HG02763 (cell line): ENCODE measurements at regions not wholly inside any gene's neighbourhood (a gene's known extent, or its start where the extent isn't known, plus 50 kb on each side); places are given as distances from the start of the nearest gene placed in this dataset.
"Not testable (repeated sequence)": the region's sequence is repeated elsewhere in the genome, so short reads cannot be mapped to it uniquely, and the experiment has no call there.

Experiments
- ATAC-seq: cut with Tn5 transposase; IDR thresholded peaks from one replicate; pipeline ENCODE4 v1.9.1; 2021; ENCODE audit warnings: mild to moderate bottlenecking, moderate library complexity; ENCODE audit not compliant: unreplicated experiment

DNA sequence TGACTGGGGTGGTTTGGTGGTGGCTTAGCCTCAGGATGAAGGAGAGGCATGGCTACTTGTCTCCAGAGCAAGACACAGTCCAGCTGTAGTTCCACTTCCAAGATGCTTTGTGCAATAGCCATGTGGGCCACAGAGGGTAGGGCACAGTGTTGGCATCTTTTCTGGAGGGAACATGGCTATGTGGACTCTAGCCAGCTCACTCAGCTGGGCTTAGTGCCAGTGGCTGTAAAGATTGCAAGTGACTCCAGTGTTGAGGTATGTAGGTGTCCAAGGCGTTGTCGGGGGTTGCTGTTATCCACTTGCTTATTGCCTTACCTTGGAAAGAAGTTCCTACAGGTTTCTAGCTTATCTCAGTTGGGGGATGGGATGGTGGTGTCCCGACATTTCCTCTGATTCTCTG lies 233.4 kb downstream of the CD109 start:
- no peak for ATAC-seq

DNA sequence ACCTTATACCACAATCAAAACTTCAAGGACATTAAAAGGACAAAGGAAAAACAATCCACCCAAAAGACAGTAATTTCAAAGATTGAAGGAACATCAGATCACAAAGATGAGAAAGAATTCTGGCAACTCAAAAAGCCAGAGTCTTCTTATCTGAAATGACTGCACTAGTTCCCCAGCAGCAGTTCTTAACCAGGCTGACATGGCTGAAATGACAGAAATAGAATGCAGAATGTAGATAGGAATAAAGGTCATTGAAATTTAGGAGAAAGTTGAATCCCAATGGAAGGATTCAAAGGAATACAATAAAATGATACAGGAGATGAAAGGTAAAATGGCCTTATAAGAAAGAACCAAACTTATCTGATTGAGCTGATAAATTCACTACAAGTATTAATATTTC lies 231.4 kb downstream of the CD109 start:
- ATAC-seq, result no peak

DNA sequence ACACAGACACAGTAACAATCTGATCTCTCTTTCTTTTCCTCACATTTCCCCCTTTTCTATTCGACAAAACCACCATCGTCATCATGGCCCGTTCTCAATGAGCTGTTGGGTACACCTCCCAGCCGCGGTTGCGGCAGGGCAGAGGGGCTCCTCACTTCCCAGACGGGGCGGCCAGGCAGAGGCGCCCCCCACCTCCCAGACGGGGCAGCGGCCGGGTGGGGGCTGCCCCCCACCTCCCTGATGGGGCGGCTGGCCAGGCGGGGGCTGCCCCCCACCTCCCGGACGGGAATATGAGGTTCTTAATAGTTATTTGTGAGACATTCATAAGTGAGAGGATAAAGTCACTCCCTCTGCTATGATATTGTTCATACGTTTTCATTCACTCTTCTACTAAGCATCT lies 229.7 kb downstream of the CD109 start:
- not testable (repeated sequence) for ATAC-seq

DNA sequence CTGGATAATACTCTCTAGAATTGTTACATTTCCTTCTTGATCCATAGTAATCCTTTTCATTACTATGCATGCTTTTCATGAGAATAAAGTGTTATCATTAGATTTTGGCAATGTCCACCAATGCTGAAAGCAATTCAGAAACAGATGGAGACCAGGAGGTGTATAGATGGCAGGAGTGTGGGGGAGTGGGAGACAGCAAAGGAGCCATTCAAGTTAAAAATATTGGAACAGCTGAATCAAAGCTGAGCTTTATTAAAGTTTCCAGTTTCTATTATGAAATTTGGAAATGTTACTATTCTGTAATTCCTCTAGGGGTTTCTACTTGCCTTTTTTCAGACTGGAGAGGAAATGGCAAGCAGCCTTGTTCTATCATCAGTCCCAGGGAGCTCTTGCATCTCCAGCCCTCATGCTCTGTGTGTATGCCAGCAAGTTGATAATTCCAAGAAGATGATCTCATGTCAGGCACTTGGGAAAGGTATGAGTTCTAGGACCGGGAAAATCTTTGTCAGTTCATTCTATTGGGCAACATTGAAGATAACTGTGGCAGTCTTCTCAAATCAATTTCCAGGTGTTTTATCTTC lies 228.0 kb downstream of the CD109 start:
- no peak for ATAC-seq

DNA sequence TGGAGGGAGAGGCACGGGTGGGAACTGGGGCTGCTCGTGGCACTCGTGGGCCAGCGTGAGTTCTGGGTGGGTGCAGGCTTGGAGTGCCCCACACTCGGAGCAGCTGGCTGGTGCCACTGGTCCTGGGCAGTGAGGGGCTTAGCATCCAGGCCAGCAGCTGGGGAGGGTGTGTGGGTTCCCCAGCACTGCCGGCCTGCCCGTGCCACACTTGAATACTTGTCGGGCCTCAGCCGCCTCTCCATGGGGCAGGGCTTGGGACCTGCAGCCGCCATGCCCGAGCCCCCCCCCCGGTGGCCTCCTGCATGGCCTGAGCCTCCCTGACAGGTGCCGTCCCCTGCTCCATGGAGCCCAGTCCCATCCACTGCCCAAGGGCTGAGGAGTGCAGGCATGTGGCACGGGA lies 207.2 kb downstream of the CD109 start:
- no peak for ATAC-seq

DNA sequence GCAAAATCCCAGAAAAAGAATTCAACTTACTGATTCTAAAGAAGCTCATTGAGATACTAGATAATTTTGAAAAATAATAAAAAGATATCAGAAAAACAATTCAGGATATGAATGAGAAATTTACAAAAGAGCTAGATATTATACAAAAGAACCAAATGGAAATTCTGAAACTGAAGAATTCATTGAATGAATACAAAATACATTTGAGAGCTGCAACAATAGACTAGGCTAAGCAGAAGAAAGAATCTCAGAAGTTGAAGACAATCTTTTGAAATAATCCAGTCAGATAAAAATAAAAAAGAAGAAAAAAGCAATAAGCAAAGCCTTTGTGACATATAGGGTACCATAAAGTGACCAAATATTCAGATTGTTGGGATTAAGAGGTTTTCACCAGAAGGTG lies 206.0 kb downstream of the CD109 start:
- ATAC-seq, result no peak

DNA sequence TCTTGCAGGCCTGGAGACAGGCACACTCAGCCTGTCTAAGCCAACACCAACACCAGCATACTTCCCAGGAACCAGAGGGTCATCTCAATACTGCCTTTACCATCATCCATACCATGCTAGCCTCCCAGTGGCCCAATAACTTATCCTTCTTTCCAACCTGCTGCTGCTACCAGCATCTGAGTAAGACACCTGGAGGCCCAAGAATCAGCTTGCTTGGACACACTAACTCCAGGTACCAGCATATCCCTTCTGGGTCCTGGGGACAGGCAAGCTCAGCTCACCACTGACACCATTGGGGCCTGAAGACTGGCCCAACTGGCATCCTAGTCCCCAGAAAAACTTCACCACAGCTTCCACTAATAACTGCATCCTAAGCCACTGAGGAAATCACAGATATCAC lies 205.3 kb downstream of the CD109 start:
- no peak for ATAC-seq

DNA sequence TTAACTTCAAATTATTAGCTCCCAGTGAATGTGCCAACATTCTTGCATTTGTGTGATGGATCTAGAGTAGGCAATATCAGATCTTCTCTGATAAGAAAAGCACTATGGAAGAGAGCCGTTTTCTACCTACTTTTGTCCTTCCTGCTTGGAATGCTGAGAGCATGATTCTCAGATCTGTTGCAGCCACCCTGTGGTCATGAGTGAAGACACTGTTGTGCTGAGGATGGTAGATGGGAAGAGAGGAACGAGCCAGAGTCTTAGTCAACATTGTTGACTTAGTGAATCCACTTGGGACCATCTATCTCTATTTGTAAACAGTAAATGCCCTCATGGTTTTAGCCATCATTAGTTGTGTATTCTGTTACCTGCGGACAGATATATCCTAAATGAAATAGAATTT lies 202.6 kb downstream of the CD109 start:
- no peak for ATAC-seq

DNA sequence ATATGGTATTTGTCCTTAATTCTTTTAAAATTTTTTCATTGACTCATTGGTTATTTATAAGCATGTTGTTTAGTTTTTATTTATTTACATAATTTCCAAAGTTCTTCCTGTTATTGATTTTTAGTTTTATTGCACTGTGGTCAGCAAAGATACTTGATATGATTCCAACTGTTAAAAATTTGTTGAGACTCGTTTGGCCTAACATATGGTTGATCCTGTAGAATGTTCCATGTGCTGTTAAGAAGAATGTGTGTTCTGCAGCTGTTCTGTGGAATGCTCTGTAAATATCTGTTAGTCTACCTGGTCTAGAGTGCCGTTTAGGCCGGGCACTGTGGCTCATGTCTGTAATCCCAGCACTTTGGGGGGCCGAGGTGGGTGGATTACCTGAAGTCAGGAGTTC lies 197.7 kb downstream of the CD109 start:
- no peak for ATAC-seq

DNA sequence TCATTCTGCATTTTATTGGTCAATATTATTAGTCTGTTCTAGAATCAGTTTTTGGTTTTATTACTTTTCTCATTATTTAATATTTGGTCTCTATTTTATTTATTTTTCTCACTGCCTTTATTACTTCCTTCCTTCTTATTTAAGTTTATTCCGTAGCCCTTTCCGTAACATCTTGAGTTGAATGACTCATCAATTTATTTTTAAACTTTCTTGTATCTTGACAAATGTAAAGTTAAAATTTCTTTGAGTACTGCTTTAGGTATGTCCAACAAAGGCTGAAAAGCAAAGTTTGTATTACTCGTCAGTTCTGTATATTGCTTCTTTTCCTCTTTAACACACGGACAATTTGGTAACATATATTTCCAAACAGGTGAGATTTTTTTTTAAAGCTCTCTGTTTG lies 192.0 kb downstream of the CD109 start:
- no peak for ATAC-seq

DNA sequence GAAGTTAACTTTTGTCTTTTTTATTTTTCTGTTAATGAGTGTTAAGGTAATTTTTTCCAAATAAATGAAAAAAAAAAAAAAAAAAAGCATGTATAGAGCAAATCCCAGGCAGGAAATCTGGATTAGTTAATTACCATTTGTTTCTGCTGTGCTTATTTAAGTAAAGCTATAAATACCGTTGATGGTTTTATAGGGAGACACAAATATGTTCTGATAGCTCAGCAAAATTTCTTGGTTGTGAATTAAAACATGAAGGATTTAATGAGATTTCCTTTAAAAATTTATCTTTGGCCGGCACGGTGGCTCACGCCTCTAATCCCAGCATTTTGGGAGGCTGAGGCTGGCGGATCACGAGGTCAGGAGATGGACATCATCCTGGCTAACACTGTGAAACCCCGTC lies 189.4 kb downstream of the CD109 start:
- no peak for ATAC-seq

DNA sequence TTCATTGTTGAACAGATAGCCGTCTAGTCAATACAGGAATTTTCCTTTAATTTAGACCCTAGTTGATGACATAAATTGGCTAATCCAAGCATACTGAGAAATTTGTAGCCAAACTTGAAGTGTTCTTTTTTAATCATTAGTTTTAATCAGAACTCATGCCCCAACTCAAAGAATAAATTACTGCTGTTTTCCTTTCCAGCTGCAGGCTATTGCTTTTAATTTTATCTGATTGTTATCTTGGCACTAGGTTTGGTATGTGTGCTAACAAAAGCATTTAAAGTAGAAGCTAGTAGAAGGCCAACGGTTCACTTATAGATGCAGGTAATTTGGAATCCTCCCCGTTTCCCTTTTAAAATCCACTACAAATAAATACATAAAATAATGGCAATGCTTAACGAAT lies 188.5 kb downstream of the CD109 start:
- no peak for ATAC-seq

DNA sequence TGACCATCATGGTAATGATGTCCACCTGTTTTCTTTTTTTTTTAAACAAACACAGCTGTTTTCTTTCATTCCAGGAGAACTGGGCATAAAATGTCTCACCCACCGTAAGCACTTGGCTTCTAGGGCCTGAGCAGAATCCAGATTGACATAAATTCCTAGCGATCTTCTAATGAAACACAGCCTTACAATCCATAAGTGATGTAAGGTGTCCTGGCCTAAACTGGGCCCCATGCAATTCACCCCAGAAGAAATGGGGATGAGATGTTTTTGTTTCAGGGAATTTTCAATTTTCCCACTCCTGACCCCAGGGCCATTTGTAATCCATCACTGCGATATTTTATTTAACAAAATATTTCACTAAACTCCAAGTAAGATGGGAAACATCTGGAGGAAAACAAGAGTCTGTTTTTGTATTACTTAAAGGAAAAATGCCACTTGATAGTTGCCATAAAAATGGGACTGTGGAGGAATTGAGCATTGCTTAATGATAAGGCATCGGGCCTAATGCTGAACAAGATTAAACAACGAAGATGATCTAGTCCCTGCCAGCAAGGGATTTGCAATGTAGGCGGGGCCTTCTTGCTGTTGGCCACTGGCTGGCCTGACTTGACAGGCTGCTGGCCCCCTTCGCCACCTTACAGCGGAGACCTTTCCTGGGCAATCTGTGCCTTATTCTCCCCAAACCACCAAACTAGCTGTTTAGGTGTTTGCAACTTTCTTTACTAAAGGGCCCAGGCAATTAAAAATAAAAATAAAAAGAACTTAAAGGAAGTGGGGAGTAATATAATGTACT lies 183.7 kb downstream of the CD109 start:
- no peak for ATAC-seq

DNA sequence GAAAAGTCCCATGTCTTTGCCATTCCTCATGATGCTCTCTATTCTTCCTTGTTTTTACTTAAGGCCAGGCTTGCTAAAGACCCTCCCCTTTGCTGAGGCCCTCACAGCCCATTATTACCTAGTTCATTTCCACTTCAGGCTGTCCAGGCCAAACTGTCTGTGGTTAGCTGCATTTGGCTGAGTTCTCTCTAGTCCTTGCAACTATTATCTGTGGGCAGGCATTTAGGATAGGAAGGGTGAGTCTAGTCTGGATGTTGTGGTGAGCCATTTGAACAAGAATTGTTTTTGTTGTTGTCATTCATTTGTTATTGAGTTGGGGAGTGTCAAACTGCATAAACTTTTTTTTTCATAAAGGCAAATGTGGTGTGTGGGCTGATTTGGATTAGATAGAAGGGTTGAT lies 182.4 kb downstream of the CD109 start:
- ATAC-seq, result no peak
